OCI-LY3 (cell line): ENCODE measurements at regions not wholly inside any gene's neighbourhood (a gene's known extent, or its start where the extent isn't known, plus 50 kb on each side); places are given as distances from the start of the nearest gene placed in this dataset.

ENCODE experiments used
- EZH2phosphoT487 ChIP-seq: fragments of 200-600 bp; shearing (Covaris generic); IDR thresholded peaks from 2 replicates; pipeline ENCODE4 v1.6.1; 2018; ENCODE audit warnings: antibody characterized with exemption, mixed run types, low read depth
- TF ChIP-seq, protein P1 (sequence below): fragments of 200-600, 300-600 bp; sonication (generic); IDR thresholded peaks from 2 replicates; pipeline ENCODE4 v1.5.1; 2014; ENCODE audit warnings: antibody characterized with exemption, low read length, low read depth

- TF ChIP-seq, protein P1, sequence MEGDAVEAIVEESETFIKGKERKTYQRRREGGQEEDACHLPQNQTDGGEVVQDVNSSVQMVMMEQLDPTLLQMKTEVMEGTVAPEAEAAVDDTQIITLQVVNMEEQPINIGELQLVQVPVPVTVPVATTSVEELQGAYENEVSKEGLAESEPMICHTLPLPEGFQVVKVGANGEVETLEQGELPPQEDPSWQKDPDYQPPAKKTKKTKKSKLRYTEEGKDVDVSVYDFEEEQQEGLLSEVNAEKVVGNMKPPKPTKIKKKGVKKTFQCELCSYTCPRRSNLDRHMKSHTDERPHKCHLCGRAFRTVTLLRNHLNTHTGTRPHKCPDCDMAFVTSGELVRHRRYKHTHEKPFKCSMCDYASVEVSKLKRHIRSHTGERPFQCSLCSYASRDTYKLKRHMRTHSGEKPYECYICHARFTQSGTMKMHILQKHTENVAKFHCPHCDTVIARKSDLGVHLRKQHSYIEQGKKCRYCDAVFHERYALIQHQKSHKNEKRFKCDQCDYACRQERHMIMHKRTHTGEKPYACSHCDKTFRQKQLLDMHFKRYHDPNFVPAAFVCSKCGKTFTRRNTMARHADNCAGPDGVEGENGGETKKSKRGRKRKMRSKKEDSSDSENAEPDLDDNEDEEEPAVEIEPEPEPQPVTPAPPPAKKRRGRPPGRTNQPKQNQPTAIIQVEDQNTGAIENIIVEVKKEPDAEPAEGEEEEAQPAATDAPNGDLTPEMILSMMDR, result no peak
- TF ChIP-seq EZH2phosphoT487, result no peak
Measured at GRCh38 chr15:81575436-81576123, 201.6 kb upstream of the TMC3 start.
